ENCODE measurements at regions not wholly inside any gene's neighbourhood (a gene's known extent, or its start where the extent isn't known, plus 50 kb on each side); places are given as distances from the start of the nearest gene placed in this dataset.

GRCh38 chr9:17045381-17045940 lies 89.4 kb upstream of the CNTLN start:
- TF ChIP-seq CTCF (IDR thresholded peaks at IDR 0.05), result no peak

GRCh38 chr9:17031546-17031945 lies 103.3 kb upstream of the CNTLN start:
- no peak for TF ChIP-seq CTCF (IDR thresholded peaks at IDR 0.05)

- TF ChIP-seq CTCF (IDR thresholded peaks at IDR 0.05), result no peak
Measured at GRCh38 chr9:17025281-17025680, 109.6 kb upstream of the CNTLN start.

- no peak for TF ChIP-seq CTCF (IDR thresholded peaks at IDR 0.05)
Measured at GRCh38 chr9:17024129-17024528, 110.7 kb upstream of the CNTLN start.

GRCh38 chr9:17021387-17021970 lies 113.4 kb upstream of the CNTLN start:
- TF ChIP-seq CTCF (IDR thresholded peaks at IDR 0.05), result no peak

- no peak for TF ChIP-seq CTCF (IDR thresholded peaks at IDR 0.05)
Measured at GRCh38 chr9:17019398-17019797, 115.4 kb upstream of the CNTLN start.

- TF ChIP-seq CTCF (IDR thresholded peaks at IDR 0.05), result no peak
Measured at GRCh38 chr9:17018540-17019196, 116.2 kb upstream of the CNTLN start.

All from LNCAP (cell line).